ENCODE measurements at regions not wholly inside any gene's neighbourhood (a gene's known extent, or its start where the extent isn't known, plus 50 kb on each side); places are given as distances from the start of the nearest gene placed in this dataset.
"Not testable (repeated sequence)": the region's sequence is repeated elsewhere in the genome, so short reads cannot be mapped to it uniquely, and the experiment has no call there.

DNA sequence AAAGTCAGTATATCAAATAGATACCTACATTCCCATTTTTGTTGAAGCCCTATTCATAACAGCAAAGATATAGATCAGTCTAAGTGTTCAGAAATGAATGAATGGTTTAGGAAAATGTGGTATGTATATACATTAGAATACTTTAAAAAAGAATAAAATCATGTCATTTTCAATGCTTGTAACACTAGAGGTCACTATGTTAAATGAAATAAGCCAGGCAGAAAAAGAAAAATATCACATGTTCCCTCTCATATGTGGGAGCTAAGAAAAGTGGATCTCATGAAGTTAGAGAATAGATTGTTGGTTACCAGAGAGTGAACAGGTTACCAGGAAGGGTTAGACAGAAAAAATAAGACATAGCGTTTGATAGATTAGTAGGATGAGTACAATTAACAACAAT is 1111.0 kb upstream of the SLC39A10 start:
- Histone ChIP-seq H3K9ac (ENCODE audit: low read length) (no peak overlapping the region), H2BK120ac (ENCODE audit: insufficient read depth, low read length, poor library complexity) (no peak overlapping the region), H3K27me3 (ENCODE audit: insufficient read depth, low read length) (no peaks in the 10 kb centered on the region), H3K79me2 (ENCODE audit: control insufficient read depth, insufficient read depth, low read length, poor library complexity) (no peaks in the 10 kb centered on the region), H3K18ac (ENCODE audit: low read length) (no peak overlapping the region), H3K4me1 (ENCODE audit: control insufficient read depth in 1 of 2, insufficient read depth in 2 of 2, low read length in 2 of 2) (no peaks in the 10 kb centered on the region), H3K4ac (ENCODE audit: low read depth, low read length) (no peak overlapping the region), H2BK5ac (ENCODE audit: low read depth, low read length, poor library complexity) (no peak overlapping the region), H4K12ac (ENCODE audit: low read depth, low read length) (no peak overlapping the region), H3K23ac (ENCODE audit: low read length) (no peak overlapping the region), H3K9me3 (ENCODE audit: insufficient read depth, low read depth, low read length) (no peaks in the 10 kb centered on the region), H3K14ac (ENCODE audit: low read length) (no peak overlapping the region), H4K91ac (ENCODE audit: low read depth, low read length) (no peak overlapping the region), H3K27ac (ENCODE audit: low read depth, low read length) (no peak overlapping the region), H2AFZ (ENCODE audit: insufficient read depth, low read length, poor library complexity) (no peak overlapping the region), H3K4me3 (ENCODE audit: low read depth, low read length) (no peak overlapping the region), H3K4me2 (ENCODE audit: low read length) (no peak overlapping the region), H3K36me3 (ENCODE audit: control insufficient read depth in 1 of 2, insufficient read depth in 2 of 2, low read length in 2 of 2) (no peaks in the 10 kb centered on the region), H4K8ac (ENCODE audit: low read depth, low read length) (no peak overlapping the region), H3K79me1 (ENCODE audit: low read length) (no peaks in the 10 kb centered on the region), H2AK5ac (ENCODE audit: low read length) (no peak overlapping the region), H2BK12ac (ENCODE audit: low read length) (no peak overlapping the region)
- peak in 1 of 2 donors; percentile 7 for DNase-seq
- WGBS (ENCODE audit: extremely low coverage, insufficient coverage, insufficient read length), result no CpG with 5 or more reads among the region's 1 CpG

DNA sequence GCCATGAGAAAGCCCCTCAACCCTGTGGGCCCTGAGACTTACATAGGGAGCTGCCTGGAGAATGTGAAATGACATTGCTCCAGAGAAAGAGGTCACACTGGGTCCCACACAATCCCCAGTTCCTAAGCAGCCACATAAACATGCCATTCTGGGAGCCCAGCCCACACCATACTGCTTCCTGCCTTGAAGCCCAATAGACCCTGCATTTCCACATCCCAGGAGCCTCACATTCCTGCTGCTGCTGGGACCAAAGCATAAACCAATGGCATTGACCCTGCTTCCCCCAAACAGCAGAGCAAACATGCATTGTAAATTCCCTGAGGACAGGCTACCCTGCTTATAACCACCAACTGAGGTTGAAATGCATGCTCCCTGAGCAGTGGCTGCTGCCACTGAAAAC is 1117.6 kb upstream of the SLC39A10 start:
- Histone ChIP-seq H2AK5ac (ENCODE audit: low read length) (no peak overlapping the region), H4K91ac (ENCODE audit: low read depth, low read length) (no peak overlapping the region), H4K8ac (ENCODE audit: low read depth, low read length) (no peak overlapping the region), H3K27me3 (ENCODE audit: insufficient read depth, low read length) (no peaks in the 10 kb centered on the region), H3K27ac (ENCODE audit: low read depth, low read length) (no peak overlapping the region), H3K18ac (ENCODE audit: low read length) (no peak overlapping the region), H2AFZ (ENCODE audit: insufficient read depth, low read length, poor library complexity) (no peak overlapping the region), H3K4ac (ENCODE audit: low read depth, low read length) (no peak overlapping the region), H3K23ac (ENCODE audit: low read length) (no peak overlapping the region), H4K12ac (ENCODE audit: low read depth, low read length) (no peak overlapping the region), H3K79me2 (ENCODE audit: control insufficient read depth, insufficient read depth, low read length, poor library complexity) (no peaks in the 10 kb centered on the region), H3K14ac (ENCODE audit: low read length) (no peak overlapping the region), H2BK5ac (ENCODE audit: low read depth, low read length, poor library complexity) (no peak overlapping the region), H3K9me3 (ENCODE audit: insufficient read depth, low read depth, low read length) (no peaks in the 10 kb centered on the region), H3K9ac (ENCODE audit: low read length) (no peak overlapping the region), H3K4me1 (ENCODE audit: control insufficient read depth in 1 of 2, insufficient read depth in 2 of 2, low read length in 2 of 2) (no peaks in the 10 kb centered on the region), H2BK120ac (ENCODE audit: insufficient read depth, low read length, poor library complexity) (no peak overlapping the region), H3K4me2 (ENCODE audit: low read length) (no peak overlapping the region), H2BK12ac (ENCODE audit: low read length) (no peak overlapping the region), H3K4me3 (ENCODE audit: low read depth, low read length) (no peak overlapping the region), H3K79me1 (ENCODE audit: low read length) (no peaks in the 10 kb centered on the region), H3K36me3 (ENCODE audit: control insufficient read depth in 1 of 2, insufficient read depth in 2 of 2, low read length in 2 of 2) (no peaks in the 10 kb centered on the region)
- no peak for DNase-seq

GRCh38 chr2:194526121-194526520 is 1130.9 kb upstream of the SLC39A10 start:
- Histone ChIP-seq H3K23ac (ENCODE audit: low read length) (no peak overlapping the region), H3K18ac (ENCODE audit: low read length) (no peak overlapping the region), H2AK5ac (ENCODE audit: low read length) (no peak overlapping the region), H2BK5ac (ENCODE audit: low read depth, low read length, poor library complexity) (no peak overlapping the region), H4K8ac (ENCODE audit: low read depth, low read length) (no peak overlapping the region), H3K27me3 (ENCODE audit: insufficient read depth, low read length) (no peaks in the 10 kb centered on the region), H3K4me1 (ENCODE audit: control insufficient read depth in 1 of 2, insufficient read depth in 2 of 2, low read length in 2 of 2) (no peaks in the 10 kb centered on the region), H3K27ac (ENCODE audit: low read depth, low read length) (no peak overlapping the region), H3K36me3 (ENCODE audit: control insufficient read depth in 1 of 2, insufficient read depth in 2 of 2, low read length in 2 of 2) (no peaks in the 10 kb centered on the region), H3K4ac (ENCODE audit: low read depth, low read length) (no peak overlapping the region), H4K91ac (ENCODE audit: low read depth, low read length) (no peak overlapping the region), H3K9ac (ENCODE audit: low read length) (no peak overlapping the region), H3K9me3 (ENCODE audit: insufficient read depth, low read depth, low read length) (no peaks in the 10 kb centered on the region), H3K79me1 (ENCODE audit: low read length) (no peaks in the 10 kb centered on the region), H2BK120ac (ENCODE audit: insufficient read depth, low read length, poor library complexity) (no peak overlapping the region), H2AFZ (ENCODE audit: insufficient read depth, low read length, poor library complexity) (no peak overlapping the region), H3K14ac (ENCODE audit: low read length) (no peak overlapping the region), H2BK12ac (ENCODE audit: low read length) (no peak overlapping the region), H3K4me3 (ENCODE audit: low read depth, low read length) (no peak overlapping the region), H3K79me2 (ENCODE audit: control insufficient read depth, insufficient read depth, low read length, poor library complexity) (no peaks in the 10 kb centered on the region), H4K12ac (ENCODE audit: low read depth, low read length) (no peak overlapping the region), H3K4me2 (ENCODE audit: low read length) (no peak overlapping the region)
- DNase-seq, result no peak

DNA sequence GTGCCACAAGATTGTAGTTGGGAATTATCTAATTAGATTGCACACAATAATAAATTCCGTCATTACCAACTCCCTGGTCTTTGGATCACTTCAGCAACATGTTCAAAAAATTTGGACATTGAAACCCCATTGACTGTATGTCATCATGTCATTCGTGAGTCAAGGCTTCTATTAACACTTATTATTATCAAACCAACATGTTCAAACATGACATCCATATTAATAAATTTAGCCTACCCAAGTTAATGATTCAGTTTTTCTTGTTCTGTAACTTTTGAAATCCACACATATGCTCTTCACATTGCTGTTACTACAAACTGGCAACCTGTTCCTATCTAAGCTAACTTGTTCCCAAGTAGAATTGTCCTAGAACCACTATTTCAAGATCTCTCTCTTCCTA is 1142.7 kb upstream of the SLC39A10 start:
- Histone ChIP-seq H3K9me3 (ENCODE audit: insufficient read depth, low read depth, low read length) (no peaks in the 10 kb centered on the region), H2BK120ac (ENCODE audit: insufficient read depth, low read length, poor library complexity) (no peak overlapping the region), H3K4ac (ENCODE audit: low read depth, low read length) (no peak overlapping the region), H2BK12ac (ENCODE audit: low read length) (no peak overlapping the region), H3K14ac (ENCODE audit: low read length) (no peak overlapping the region), H3K79me2 (ENCODE audit: control insufficient read depth, insufficient read depth, low read length, poor library complexity) (no peaks in the 10 kb centered on the region), H3K4me3 (ENCODE audit: low read depth, low read length) (no peak overlapping the region), H3K18ac (ENCODE audit: low read length) (no peak overlapping the region), H4K91ac (ENCODE audit: low read depth, low read length) (no peak overlapping the region), H3K27ac (ENCODE audit: low read depth, low read length) (no peak overlapping the region), H3K79me1 (ENCODE audit: low read length) (no peaks in the 10 kb centered on the region), H4K8ac (ENCODE audit: low read depth, low read length) (no peak overlapping the region), H2BK5ac (ENCODE audit: low read depth, low read length, poor library complexity) (no peak overlapping the region), H4K12ac (ENCODE audit: low read depth, low read length) (no peak overlapping the region), H2AFZ (ENCODE audit: insufficient read depth, low read length, poor library complexity) (no peak overlapping the region), H2AK5ac (ENCODE audit: low read length) (no peak overlapping the region), H3K27me3 (ENCODE audit: insufficient read depth, low read length) (no peaks in the 10 kb centered on the region), H3K23ac (ENCODE audit: low read length) (no peak overlapping the region), H3K4me1 (ENCODE audit: control insufficient read depth in 1 of 2, insufficient read depth in 2 of 2, low read length in 2 of 2) (no peaks in the 10 kb centered on the region), H3K4me2 (ENCODE audit: low read length) (no peak overlapping the region), H3K9ac (ENCODE audit: low read length) (no peak overlapping the region), H3K36me3 (ENCODE audit: control insufficient read depth in 1 of 2, insufficient read depth in 2 of 2, low read length in 2 of 2) (no peaks in the 10 kb centered on the region)
- no CpG with 5 or more reads among the region's 2 CpGs for whole genome bisulfite sequencing (ENCODE audit: extremely low coverage, insufficient coverage, insufficient read length)
- DNase-seq, result no peak

GRCh38 chr2:194511070-194511469 is 1146.0 kb upstream of the SLC39A10 start:
- not testable (repeated sequence) for DNase-seq; H3K79me2 ChIP-seq (ENCODE audit: control insufficient read depth, insufficient read depth, low read length, poor library complexity); H3K27ac ChIP-seq (ENCODE audit: low read depth, low read length); H2AFZ ChIP-seq (ENCODE audit: insufficient read depth, low read length, poor library complexity); H3K9me3 ChIP-seq (ENCODE audit: insufficient read depth, low read depth, low read length); H3K4me3 ChIP-seq (ENCODE audit: low read depth, low read length); H4K8ac ChIP-seq (ENCODE audit: low read depth, low read length); H3K4me1 ChIP-seq (ENCODE audit: control insufficient read depth in 1 of 2, insufficient read depth in 2 of 2, low read length in 2 of 2); H2BK12ac ChIP-seq (ENCODE audit: low read length); H3K9ac ChIP-seq (ENCODE audit: low read length); H3K18ac ChIP-seq (ENCODE audit: low read length); H4K12ac ChIP-seq (ENCODE audit: low read depth, low read length); H3K4me2 ChIP-seq (ENCODE audit: low read length); H3K27me3 ChIP-seq (ENCODE audit: insufficient read depth, low read length); H3K79me1 ChIP-seq (ENCODE audit: low read length); H2AK5ac ChIP-seq (ENCODE audit: low read length); H2BK5ac ChIP-seq (ENCODE audit: low read depth, low read length, poor library complexity); H3K4ac ChIP-seq (ENCODE audit: low read depth, low read length); H2BK120ac ChIP-seq (ENCODE audit: insufficient read depth, low read length, poor library complexity); H3K14ac ChIP-seq (ENCODE audit: low read length); H3K36me3 ChIP-seq (ENCODE audit: control insufficient read depth in 1 of 2, insufficient read depth in 2 of 2, low read length in 2 of 2); H3K23ac ChIP-seq (ENCODE audit: low read length); H4K91ac ChIP-seq (ENCODE audit: low read depth, low read length)
- no CpG with 5 or more reads among the region's 2 CpGs for WGBS (ENCODE audit: extremely low coverage, insufficient coverage, insufficient read length)

All from trophoblast cell (in vitro differentiated cells and primary cell).